ENCODE measurements at regions not wholly inside any gene's neighbourhood (a gene's known extent, or its start where the extent isn't known, plus 50 kb on each side); places are given as distances from the start of the nearest gene placed in this dataset.
"Not testable (repeated sequence)": the region's sequence is repeated elsewhere in the genome, so short reads cannot be mapped to it uniquely, and the experiment has no call there.

DNA sequence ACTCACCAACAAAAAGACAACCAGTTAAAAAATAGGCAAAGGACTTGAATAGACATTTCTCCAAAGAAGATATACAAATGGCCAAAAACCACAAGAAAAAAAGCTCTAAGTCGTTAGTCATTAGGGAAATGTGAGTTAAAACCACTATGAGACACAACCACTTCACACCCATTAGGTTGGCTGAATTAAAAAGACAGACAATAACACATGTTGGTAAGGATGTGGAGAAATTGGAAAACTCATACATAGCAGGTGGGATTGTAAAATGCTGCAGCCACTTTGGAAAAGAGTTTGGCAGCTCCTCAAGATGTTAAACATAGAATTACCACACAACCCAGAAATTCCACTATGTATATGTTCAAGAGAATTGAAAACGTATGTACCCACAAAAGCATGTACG is 117.6 kb upstream of the SPATS2L start:
- Histone ChIP-seq H3K27me3 (replicated peaks) (no peaks in the 10 kb centered on the region), H3K4me3 (no peak overlapping the region), H3K4me1 (replicated peaks) (no peaks in the 10 kb centered on the region), H3K9me3 (replicated peaks) (no peaks in the 10 kb centered on the region), H3K27ac (no peak overlapping the region), H3K36me3 (no peaks in the 10 kb centered on the region)
- no peak for DNase-seq (ENCODE audit: low read depth in 1 of 2, low spot score in 2 of 2)

DNA sequence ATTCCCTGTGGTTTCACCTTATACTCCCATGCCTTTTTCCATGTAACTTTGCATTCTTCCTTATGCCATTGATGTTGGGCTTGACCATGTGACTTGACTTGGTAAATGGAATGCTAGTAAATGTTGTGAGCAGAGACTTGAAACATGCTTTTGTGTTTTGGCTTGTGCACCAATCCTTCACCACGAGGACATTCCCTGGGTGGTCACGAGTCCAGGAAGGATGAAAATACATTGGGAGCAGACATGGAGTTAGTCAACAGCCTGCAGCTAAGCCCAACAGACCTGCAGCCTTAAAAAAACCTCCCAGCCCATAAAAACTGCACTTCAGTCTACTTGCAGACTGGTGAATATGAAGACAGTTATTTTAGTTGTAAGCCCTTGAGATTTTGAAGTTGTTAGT is 116.5 kb upstream of the SPATS2L start:
- Histone ChIP-seq H3K27me3 (replicated peaks) (no peaks in the 10 kb centered on the region), H3K4me3 (no peak overlapping the region), H3K27ac (no peak overlapping the region), H3K36me3 (no peaks in the 10 kb centered on the region), H3K4me1 (replicated peaks) (no peaks in the 10 kb centered on the region), H3K9me3 (replicated peaks) (no peaks in the 10 kb centered on the region)
- no peak for DNase-seq (ENCODE audit: low read depth in 1 of 2, low spot score in 2 of 2)

DNA sequence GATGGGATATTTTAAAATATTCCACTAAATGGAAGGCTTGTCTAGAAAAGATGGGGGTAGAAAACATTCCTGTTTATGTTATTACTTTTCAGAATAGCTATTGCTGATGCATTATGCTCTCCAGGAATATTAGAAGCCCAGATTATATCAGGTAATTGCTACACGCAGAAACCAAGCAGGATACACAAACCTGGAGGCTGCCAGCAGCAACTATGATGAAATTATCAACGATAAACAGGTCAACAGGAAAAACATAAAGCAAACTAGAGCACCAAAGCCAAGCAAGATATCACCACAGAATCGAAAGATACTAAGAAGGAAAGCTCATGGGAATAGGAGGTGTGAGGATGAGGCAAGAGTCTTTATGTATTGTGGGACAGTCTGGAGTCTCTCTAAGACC is 113.2 kb upstream of the SPATS2L start:
- Histone ChIP-seq H3K27ac (no peak overlapping the region), H3K9me3 (replicated peaks) (no peaks in the 10 kb centered on the region), H3K27me3 (replicated peaks) (no peaks in the 10 kb centered on the region), H3K36me3 (no peaks in the 10 kb centered on the region), H3K4me3 (no peak overlapping the region), H3K4me1 (replicated peaks) (no peaks in the 10 kb centered on the region)
- DNase-seq (ENCODE audit: low read depth in 1 of 2, low spot score in 2 of 2): no peak

DNA sequence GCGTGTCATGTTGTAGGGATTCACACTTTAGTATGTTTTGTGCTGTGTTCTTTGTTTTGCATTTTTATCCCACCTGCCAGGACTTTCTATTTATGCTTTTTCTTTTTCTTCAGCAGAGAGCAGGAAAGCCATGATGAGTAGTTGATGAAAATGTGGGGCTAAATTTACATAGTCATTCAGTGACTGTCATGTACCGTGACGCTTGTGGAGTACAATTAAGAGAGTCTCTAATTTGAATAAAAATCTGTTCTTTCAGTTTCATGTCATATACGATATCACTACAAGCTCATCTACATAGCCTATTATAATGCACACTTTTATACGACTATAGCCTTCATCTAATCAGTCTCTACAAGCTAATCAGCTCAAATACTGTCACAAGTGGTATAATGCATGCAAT is 112.7 kb upstream of the SPATS2L start:
- DNase-seq (ENCODE audit: low read depth in 1 of 2, low spot score in 2 of 2): no peak
- H3K36me3 ChIP-seq: no peaks in the 10 kb centered on the region
- H3K27me3 ChIP-seq (replicated peaks): no peaks in the 10 kb centered on the region
- no peaks in the 10 kb centered on the region for H3K4me1 ChIP-seq (replicated peaks)
- H3K4me3 ChIP-seq: no peak overlapping the region
- H3K9me3 ChIP-seq (replicated peaks): no peaks in the 10 kb centered on the region
- no peak overlapping the region for H3K27ac ChIP-seq

DNA sequence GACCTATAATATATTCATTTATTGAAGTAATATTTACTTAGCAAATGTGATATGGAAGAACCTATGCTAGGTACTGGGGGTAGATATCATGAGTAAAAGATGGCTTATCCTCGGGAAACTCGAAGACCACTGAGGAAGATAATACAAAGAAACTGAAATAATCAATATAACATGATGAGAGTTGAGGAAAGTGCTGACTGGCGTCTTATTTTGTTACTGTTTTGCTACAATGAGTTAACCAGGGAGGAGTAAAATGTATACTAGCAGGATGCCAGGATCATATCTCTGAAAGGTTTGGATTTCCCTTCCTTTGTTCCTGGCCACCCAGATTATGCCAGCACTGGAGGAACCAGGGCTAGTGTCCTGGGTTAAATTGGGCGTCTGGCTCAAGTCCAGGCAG is 111.7 kb upstream of the SPATS2L start:
- Histone ChIP-seq H3K36me3 (no peaks in the 10 kb centered on the region), H3K27me3 (replicated peaks) (no peaks in the 10 kb centered on the region), H3K4me3 (no peak overlapping the region), H3K9me3 (replicated peaks) (no peaks in the 10 kb centered on the region), H3K4me1 (replicated peaks) (no peaks in the 10 kb centered on the region), H3K27ac (no peak overlapping the region)
- DNase-seq (ENCODE audit: low read depth in 1 of 2, low spot score in 2 of 2): no peak

DNA sequence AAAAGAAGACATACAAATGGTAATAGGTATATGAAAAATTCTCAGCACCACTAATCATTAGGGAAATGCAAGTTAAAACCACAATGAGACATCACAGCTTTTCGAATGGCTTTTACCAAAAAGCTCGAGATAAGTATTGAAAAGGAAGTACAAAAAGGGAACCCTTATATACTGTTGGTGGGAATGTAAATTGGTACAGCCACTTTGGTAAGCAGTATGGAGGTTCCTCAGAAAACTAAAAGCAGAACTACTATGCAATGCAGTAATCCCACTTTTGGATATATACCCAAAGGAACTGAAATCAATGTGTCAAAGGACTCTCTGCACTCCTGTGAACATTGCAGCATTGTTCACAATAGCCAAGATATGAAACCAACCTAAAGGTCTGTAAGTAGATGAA is 107.5 kb upstream of the SPATS2L start:
- Histone ChIP-seq H3K9me3 (replicated peaks) (no peaks in the 10 kb centered on the region), H3K4me3 (no peak overlapping the region), H3K27me3 (replicated peaks) (no peaks in the 10 kb centered on the region), H3K27ac (no peak overlapping the region), H3K4me1 (replicated peaks) (no peaks in the 10 kb centered on the region), H3K36me3 (no peaks in the 10 kb centered on the region)
- no peak for DNase-seq (ENCODE audit: low read depth in 1 of 2, low spot score in 2 of 2)

DNA sequence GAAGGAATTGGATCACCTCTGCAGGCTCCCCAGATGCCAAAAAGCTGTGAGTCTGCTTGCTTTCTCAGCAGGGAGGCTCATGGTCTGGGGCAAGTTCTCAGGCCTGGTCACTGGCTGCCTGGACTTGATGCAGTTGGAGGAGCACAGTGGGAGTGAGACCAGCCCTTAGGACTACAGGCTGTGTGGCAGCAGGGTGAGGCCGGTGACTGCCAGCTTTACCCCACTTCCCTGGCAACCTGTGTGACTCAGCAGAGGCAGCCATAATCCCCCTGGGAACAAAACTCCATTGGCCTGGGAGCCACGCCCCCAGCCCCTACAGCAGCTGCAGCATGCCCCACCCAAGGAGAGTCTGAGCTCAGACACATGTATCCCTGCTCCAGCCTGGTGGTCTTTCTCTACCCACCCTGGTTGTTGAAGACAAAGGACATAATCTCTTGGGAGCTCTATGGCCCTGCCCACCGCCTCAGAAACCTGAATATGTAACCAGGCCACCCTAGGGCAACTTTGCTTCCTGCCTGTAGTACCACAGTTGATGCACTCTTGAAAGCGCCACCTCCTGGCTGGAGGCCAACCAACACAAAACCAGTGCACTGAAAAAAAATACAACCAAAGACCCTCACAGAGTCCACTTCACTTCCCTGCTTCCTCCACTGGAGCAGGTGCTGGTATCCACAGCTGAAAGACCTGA is 106.8 kb upstream of the SPATS2L start:
- no peaks in the 10 kb centered on the region for H3K27me3 ChIP-seq (replicated peaks)
- H3K9me3 ChIP-seq (replicated peaks): no peaks in the 10 kb centered on the region
- H3K4me1 ChIP-seq (replicated peaks): no peaks in the 10 kb centered on the region
- DNase-seq (ENCODE audit: low read depth in 1 of 2, low spot score in 2 of 2): no peak
- no peak overlapping the region for H3K4me3 ChIP-seq
- H3K27ac ChIP-seq: no peak overlapping the region
- no peaks in the 10 kb centered on the region for H3K36me3 ChIP-seq

DNA sequence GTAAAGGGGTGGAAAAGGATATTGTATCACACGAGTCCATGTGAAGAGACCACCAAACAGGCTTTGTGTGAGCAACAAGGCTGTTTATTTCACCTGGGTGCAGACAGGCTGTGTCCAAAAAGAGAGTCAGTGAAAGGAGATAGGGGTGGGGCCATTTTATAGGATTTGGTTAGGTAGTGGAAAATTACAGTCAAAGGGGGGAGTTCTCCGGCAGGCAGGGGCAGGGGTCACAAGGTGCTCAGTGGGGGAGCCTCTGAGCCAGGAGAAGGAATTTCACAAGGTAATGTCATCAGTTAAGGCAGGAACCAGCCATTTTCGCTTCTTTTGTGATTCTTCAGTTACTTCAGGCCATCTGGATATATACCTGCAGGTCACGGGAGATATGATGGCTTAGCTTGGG is 104.7 kb upstream of the SPATS2L start:
- not testable (repeated sequence) for H3K36me3 ChIP-seq; H3K9me3 ChIP-seq (replicated peaks); H3K4me1 ChIP-seq (replicated peaks); H3K27ac ChIP-seq; DNase-seq (ENCODE audit: low read depth in 1 of 2, low spot score in 2 of 2); H3K4me3 ChIP-seq; H3K27me3 ChIP-seq (replicated peaks)

DNA sequence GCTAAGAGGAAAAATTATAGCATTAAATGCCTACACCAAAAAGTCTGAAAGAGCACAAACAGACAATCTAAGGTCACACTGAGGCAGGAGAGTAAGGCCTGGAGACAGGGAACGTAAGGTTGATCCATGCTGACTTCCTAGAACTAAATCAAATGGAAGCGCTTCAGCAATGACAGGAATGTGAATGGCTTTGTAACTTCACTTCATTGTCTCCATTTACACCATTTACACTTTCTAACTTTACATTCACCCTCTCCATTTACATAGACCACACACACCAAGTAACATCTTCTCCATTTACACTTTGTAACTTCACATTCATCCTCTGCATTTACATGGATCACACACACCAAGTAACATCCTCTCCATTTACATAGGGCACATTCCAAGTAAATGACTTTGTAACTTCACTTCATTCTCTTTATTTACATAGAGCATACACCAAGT is 103.1 kb upstream of the SPATS2L start:
- DNase-seq (ENCODE audit: low read depth in 1 of 2, low spot score in 2 of 2): no peak
- H3K27me3 ChIP-seq (replicated peaks): no peaks in the 10 kb centered on the region
- H3K36me3 ChIP-seq: no peaks in the 10 kb centered on the region
- no peak overlapping the region for H3K27ac ChIP-seq
- H3K9me3 ChIP-seq (replicated peaks): no peaks in the 10 kb centered on the region
- no peak overlapping the region for H3K4me3 ChIP-seq
- H3K4me1 ChIP-seq (replicated peaks): no peaks in the 10 kb centered on the region

DNA sequence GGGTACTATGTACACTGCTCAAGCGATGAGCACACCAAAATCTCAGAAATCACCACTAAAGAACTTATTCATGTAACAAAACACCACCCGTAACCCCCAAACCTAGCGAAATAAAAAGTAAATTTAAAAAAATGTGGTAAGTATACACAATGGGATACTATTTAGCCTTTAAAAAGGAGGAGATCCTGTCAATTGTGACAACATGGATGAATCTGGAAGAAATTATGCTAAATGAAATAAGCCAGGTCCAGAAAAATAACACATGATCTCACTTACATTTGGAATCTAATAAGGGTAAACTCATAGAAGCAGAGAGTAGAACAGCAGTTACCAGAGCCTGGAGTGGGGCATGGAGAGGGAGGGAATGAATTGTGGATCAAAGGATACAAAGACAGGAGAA is 98.5 kb upstream of the SPATS2L start:
- H3K27ac ChIP-seq: no peak overlapping the region
- no peaks in the 10 kb centered on the region; the same call in none of the 2 replicates for H3K27me3 ChIP-seq (replicated peaks)
- no peaks in the 10 kb centered on the region for H3K9me3 ChIP-seq (replicated peaks)
- H3K36me3 ChIP-seq: no peaks in the 10 kb centered on the region; the same call in 1 of the 2 replicates
- no peak overlapping the region for H3K4me3 ChIP-seq
- no peaks in the 10 kb centered on the region for H3K4me1 ChIP-seq (replicated peaks)
- no peak for DNase-seq (ENCODE audit: low read depth in 1 of 2, low spot score in 2 of 2)

DNA sequence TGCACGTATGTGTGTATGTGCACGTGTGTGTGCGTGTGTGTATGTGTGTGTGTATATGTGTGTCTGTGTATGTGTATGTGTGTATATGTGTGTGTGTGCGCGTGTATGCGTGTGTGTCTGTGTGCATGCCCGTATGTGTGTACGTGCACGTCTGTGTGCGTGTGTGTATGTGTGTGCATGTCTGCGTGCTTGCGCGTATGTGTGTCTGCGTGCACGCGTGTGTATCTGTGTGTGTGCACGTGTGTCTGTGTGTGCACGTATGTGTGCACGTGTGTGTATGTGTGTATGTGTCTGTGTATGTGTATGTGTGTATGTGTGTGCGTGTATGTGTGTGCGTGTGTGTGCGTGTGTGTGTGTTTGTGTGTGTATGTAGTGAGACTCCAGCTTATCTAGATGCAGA is 97.5 kb upstream of the SPATS2L start:
- H3K27ac ChIP-seq: no peak overlapping the region
- H3K4me3 ChIP-seq: no peak overlapping the region
- no peaks in the 10 kb centered on the region for H3K4me1 ChIP-seq (replicated peaks)
- H3K9me3 ChIP-seq (replicated peaks): no peaks in the 10 kb centered on the region
- DNase-seq (ENCODE audit: low read depth in 1 of 2, low spot score in 2 of 2): no peak
- H3K27me3 ChIP-seq (replicated peaks): no peaks in the 10 kb centered on the region; the same call in none of the 2 replicates
- no peaks in the 10 kb centered on the region; the same call in 1 of the 2 replicates for H3K36me3 ChIP-seq

DNA sequence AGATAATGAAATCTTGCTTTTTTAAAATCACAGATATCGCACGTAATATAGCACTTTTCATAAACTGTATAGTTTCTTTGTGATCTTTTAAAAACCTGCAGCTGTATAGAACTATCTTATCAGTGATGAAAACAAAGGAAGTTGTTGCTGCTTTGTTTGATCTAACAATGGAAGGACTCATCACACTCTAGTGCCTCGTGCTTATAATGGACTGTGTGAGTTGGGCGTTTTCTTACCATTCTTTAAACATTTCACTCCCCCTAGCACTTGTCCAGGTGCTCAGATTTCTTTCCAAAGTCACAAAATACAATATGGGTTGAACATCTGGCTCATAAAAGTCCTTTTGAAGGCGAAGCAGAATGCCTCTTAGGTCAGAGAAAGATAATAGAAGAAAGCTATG is 94.8 kb upstream of the SPATS2L start:
- no peak overlapping the region for H3K4me3 ChIP-seq
- no peaks in the 10 kb centered on the region; the same call in none of the 2 replicates for H3K27me3 ChIP-seq (replicated peaks)
- H3K27ac ChIP-seq: no peak overlapping the region
- no peak for DNase-seq (ENCODE audit: low read depth in 1 of 2, low spot score in 2 of 2)
- H3K36me3 ChIP-seq: no peaks in the 10 kb centered on the region; the same call in 1 of the 2 replicates
- no peaks in the 10 kb centered on the region for H3K4me1 ChIP-seq (replicated peaks)
- no peaks in the 10 kb centered on the region for H3K9me3 ChIP-seq (replicated peaks)

DNA sequence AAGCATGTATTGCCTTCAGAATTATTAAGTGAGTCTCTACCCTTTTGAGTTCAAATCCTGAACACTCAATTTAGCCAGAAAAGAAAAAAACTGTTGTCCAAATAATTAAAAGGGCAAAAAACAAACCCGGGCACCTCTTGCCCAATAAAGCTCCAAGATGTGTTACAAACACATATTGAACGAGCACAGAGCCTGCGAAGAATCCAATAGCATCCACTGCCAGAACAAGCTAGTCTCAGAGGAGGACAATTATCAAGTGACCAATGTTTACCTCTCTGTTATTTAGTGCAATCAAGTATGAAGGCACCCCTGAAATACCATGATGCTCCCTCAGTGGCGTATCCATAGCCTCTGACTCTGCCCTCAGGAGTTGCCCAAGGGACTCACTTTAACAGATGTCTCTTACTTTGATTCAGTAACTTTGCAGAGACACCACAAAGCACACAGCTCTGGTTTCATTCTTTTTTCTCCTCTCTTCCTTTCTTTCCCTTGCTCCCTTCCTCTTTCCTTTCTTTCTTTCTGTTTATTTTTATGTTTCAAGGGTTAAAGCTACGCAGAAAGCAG is 93.5 kb upstream of the SPATS2L start:
- H3K27ac ChIP-seq: no peak overlapping the region
- DNase-seq (ENCODE audit: low read depth in 1 of 2, low spot score in 2 of 2): no peak
- no peaks in the 10 kb centered on the region; the same call in 1 of the 2 replicates for H3K36me3 ChIP-seq
- no peaks in the 10 kb centered on the region for H3K4me1 ChIP-seq (replicated peaks)
- no peaks in the 10 kb centered on the region for H3K9me3 ChIP-seq (replicated peaks)
- no peak overlapping the region for H3K4me3 ChIP-seq
- no peaks in the 10 kb centered on the region; the same call in none of the 2 replicates for H3K27me3 ChIP-seq (replicated peaks)

DNA sequence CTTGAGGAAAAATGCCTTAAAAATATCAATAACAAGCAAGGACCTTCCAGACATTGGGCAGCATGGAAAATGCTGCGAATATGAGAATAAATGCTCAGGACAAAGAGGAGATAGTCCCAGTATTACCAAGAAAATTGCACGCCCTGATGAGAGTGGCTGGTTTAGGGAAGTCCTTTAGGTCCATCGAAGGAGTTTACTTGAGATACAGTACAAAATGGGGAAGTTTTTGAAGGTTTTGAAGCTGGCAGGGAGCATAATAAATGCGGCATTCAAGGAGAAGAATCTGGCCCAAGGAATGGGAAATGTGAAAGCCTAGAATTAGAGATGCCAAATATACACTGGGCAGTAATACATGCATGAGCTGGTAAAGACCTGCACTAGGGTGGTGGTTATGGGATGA is 90.2 kb upstream of the SPATS2L start:
- no peaks in the 10 kb centered on the region for H3K9me3 ChIP-seq (replicated peaks)
- H3K4me3 ChIP-seq: no peak overlapping the region
- H3K27ac ChIP-seq: no peak overlapping the region
- no peaks in the 10 kb centered on the region for H3K36me3 ChIP-seq
- DNase-seq (ENCODE audit: low read depth in 1 of 2, low spot score in 2 of 2): no peak
- no peaks in the 10 kb centered on the region; the same call in none of the 2 replicates for H3K27me3 ChIP-seq (replicated peaks)
- no peaks in the 10 kb centered on the region for H3K4me1 ChIP-seq (replicated peaks)

DNA sequence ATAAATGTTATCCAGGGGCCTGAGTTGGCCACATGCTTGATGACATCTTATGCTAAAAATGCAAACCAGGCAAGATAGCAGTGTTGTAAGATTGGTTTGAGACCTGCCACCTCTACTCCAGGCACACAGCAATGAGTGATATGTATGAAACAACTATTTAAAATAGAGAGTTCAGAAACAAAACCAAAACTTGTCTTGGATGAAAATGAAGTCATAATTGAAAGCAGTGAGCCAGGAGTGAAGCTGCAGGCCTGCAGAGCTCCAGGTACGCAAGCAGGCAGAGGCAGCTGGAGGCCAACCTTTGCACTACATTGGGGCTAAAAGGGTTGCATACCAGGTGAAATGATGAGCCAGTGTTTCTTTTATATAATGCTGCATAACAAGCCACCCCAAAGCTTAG is 89.2 kb upstream of the SPATS2L start:
- no peaks in the 10 kb centered on the region; the same call in 1 of the 2 replicates for H3K27me3 ChIP-seq (replicated peaks)

More for the DNA sequence above, 89.2 kb upstream of the SPATS2L start:
- no peak overlapping the region for H3K27ac ChIP-seq
- no peak overlapping the region for H3K4me3 ChIP-seq
- no peaks in the 10 kb centered on the region for H3K36me3 ChIP-seq
- DNase-seq (ENCODE audit: low read depth in 1 of 2, low spot score in 2 of 2): no peak
- no peaks in the 10 kb centered on the region for H3K4me1 ChIP-seq (replicated peaks)
- no peaks in the 10 kb centered on the region for H3K9me3 ChIP-seq (replicated peaks)
